Esophagus squamous epithelium (tissue), 4 donors: ENCODE measurements at regions not wholly inside any gene's neighbourhood (a gene's known extent, or its start where the extent isn't known, plus 50 kb on each side); places are given as distances from the start of the nearest gene placed in this dataset.

ENCODE experiments used
- POLR2A ChIP-seq, 4 donors: fragments of 450-650 bp; IDR thresholded peaks; one replicate each; pipeline ENCODE4 v1.6.1; 2017; ENCODE audit warnings: antibody characterized with exemption in 4 of 4, mild to moderate bottlenecking in 4 of 4, moderate library complexity in 3 of 4
- TF ChIP-seq, protein P1 (sequence below), 6 experiments: fragments of 450-650 bp in 4 of 6; fragments of 200-600 bp in 2 of 6; sonication (generic) in 2 of 6; IDR thresholded peaks; one replicate each; pipeline ENCODE4 v1.5.1; 2016 to 2019; ENCODE audit warnings: antibody characterized with exemption in 6 of 6, mild to moderate bottlenecking in 4 of 6, moderate library complexity in 4 of 6

DNA sequence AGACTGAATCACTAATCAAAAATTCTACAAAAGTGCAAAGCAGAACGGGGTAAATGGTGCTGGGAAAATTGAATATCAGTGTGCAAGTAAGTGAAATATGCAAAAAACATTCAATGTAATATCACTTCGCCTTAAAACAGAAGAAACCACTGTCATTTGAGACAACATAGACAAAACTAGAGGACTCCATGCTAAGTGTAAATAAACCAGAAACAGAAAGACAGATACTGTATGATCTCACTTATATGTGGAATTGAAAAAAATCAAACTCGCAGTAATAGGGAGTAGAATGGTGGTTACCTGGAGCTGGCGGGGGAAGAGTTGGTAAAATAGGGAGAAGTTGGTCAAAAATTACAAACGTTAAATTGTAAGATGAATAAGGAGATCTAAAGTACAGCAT, 1420.0 kb upstream of the CDH2 start:
- TF ChIP-seq, protein P1, sequence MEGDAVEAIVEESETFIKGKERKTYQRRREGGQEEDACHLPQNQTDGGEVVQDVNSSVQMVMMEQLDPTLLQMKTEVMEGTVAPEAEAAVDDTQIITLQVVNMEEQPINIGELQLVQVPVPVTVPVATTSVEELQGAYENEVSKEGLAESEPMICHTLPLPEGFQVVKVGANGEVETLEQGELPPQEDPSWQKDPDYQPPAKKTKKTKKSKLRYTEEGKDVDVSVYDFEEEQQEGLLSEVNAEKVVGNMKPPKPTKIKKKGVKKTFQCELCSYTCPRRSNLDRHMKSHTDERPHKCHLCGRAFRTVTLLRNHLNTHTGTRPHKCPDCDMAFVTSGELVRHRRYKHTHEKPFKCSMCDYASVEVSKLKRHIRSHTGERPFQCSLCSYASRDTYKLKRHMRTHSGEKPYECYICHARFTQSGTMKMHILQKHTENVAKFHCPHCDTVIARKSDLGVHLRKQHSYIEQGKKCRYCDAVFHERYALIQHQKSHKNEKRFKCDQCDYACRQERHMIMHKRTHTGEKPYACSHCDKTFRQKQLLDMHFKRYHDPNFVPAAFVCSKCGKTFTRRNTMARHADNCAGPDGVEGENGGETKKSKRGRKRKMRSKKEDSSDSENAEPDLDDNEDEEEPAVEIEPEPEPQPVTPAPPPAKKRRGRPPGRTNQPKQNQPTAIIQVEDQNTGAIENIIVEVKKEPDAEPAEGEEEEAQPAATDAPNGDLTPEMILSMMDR (IDR thresholded peaks at IDR 0.05): no peak
- no peak for TF ChIP-seq POLR2A (IDR thresholded peaks at IDR 0.05)
